Ishikawa (cell line): ENCODE measurements at regions not wholly inside any gene's neighbourhood (a gene's known extent, or its start where the extent isn't known, plus 50 kb on each side); places are given as distances from the start of the nearest gene placed in this dataset.

Source experiments
- CEBPB ChIP-seq: IDR thresholded peaks from 2 replicates; pipeline ENCODE4 v1.6.1; 2012
- CREB1 ChIP-seq: IDR thresholded peaks from 2 replicates; pipeline ENCODE4 v1.6.1; 2012; ENCODE audit warnings: low read depth
- EGR1 ChIP-seq: IDR thresholded peaks from 2 replicates; pipeline ENCODE4 v1.6.1; 2012
- EP300 ChIP-seq: IDR thresholded peaks from 2 replicates; pipeline ENCODE4 v1.6.1; 2012; ENCODE audit warnings: borderline replicate concordance
- FOXM1 ChIP-seq: IDR thresholded peaks from 2 replicates; pipeline ENCODE4 v1.6.1; 2012; ENCODE audit warnings: low read depth, borderline replicate concordance
- NFIC ChIP-seq: IDR thresholded peaks from 2 replicates; pipeline ENCODE4 v1.6.1; 2012
- RAD21 ChIP-seq: IDR thresholded peaks from 2 replicates; pipeline ENCODE4 v1.6.1; 2012; ENCODE audit warnings: low read depth
- TAF1 ChIP-seq: IDR thresholded peaks from 2 replicates; pipeline ENCODE4 v1.6.1; 2012; ENCODE audit warnings: low read depth, mild to moderate bottlenecking
- TCF12 ChIP-seq: IDR thresholded peaks from 2 replicates; pipeline ENCODE4 v1.6.1; 2012; ENCODE audit warnings: low read depth
- TEAD4 ChIP-seq: IDR thresholded peaks from 2 replicates; pipeline ENCODE4 v1.6.1; 2012
- YY1 ChIP-seq: IDR thresholded peaks from 2 replicates; pipeline ENCODE4 v1.6.1; 2012; ENCODE audit warnings: low read depth
- ZBTB7A ChIP-seq: IDR thresholded peaks from 2 replicates; pipeline ENCODE4 v1.6.1; 2012; ENCODE audit warnings: low read depth
- TF ChIP-seq, protein P1 (sequence below): IDR thresholded peaks from 2 replicates; pipeline ENCODE4 v1.6.1; 2012; ENCODE audit warnings: low read depth, mild to moderate bottlenecking
- TF ChIP-seq, protein P2 (sequence below): IDR thresholded peaks from 2 replicates; pipeline ENCODE4 v1.6.1; 2012
- TF ChIP-seq, protein P3 (sequence below): IDR thresholded peaks from 2 replicates; pipeline ENCODE4 v1.6.1; 2012

DNA sequence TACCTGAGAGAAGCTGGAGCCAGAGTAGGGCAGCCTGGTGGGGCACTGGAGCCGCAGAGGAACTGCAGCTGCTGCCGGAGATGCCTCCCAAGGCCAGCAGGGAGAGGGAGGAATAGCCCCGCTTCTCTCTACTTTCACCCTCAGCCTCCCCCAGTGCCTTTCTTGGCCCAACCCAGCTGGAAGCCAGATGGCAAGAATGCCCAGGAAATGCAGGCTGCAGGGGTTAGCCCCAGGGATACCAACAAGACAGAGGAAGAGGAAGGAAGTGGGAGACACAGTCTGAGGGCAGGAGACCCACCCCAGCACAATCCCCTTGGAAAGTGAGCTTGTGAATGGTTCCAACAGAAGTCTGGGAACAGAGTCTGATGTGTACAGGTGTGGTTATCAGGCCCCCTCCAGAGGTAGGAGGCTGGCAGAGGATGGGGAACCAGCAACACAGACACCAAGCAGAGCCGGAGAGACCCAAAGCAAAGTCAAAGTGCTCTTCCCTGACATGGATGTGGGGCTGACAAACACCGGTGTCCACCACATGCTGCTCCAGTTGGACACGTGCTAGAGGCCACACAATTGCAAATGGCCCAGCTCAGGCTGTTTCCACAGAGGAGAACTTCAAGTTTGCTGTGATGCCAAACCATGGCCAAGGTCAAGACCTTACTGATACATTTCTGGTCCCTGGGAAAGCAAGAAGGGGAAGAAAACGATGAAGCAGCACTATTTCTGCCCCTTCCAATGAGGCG, 418.8 kb upstream of the PROK2 start:
- TF ChIP-seq YY1 (no peak), CREB1 (no peak), NFIC (no peak)

DNA sequence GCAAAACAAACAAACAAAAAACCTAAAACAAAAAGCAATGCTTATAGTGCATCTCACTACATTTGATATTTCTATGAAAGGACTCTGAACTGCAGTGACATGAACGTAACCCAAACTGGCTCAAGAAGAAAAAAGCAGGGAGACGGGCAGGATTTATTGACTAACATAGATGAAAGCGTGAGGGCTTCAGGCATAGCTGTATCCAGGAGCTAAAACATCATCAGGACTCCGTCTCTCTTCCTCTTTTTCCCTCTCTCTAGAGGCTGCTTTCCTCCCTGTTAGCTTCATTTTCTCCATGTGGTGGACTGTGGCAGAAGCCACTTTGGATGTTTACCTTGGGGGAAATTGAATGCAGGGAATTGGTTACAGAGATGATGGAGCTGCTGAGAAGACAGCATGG, 418.2 kb upstream of the PROK2 start:
- no peak for TF ChIP-seq EP300
- TF ChIP-seq TEAD4: no peak
- TF ChIP-seq, protein P1, sequence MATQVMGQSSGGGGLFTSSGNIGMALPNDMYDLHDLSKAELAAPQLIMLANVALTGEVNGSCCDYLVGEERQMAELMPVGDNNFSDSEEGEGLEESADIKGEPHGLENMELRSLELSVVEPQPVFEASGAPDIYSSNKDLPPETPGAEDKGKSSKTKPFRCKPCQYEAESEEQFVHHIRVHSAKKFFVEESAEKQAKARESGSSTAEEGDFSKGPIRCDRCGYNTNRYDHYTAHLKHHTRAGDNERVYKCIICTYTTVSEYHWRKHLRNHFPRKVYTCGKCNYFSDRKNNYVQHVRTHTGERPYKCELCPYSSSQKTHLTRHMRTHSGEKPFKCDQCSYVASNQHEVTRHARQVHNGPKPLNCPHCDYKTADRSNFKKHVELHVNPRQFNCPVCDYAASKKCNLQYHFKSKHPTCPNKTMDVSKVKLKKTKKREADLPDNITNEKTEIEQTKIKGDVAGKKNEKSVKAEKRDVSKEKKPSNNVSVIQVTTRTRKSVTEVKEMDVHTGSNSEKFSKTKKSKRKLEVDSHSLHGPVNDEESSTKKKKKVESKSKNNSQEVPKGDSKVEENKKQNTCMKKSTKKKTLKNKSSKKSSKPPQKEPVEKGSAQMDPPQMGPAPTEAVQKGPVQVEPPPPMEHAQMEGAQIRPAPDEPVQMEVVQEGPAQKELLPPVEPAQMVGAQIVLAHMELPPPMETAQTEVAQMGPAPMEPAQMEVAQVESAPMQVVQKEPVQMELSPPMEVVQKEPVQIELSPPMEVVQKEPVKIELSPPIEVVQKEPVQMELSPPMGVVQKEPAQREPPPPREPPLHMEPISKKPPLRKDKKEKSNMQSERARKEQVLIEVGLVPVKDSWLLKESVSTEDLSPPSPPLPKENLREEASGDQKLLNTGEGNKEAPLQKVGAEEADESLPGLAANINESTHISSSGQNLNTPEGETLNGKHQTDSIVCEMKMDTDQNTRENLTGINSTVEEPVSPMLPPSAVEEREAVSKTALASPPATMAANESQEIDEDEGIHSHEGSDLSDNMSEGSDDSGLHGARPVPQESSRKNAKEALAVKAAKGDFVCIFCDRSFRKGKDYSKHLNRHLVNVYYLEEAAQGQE: no peak
- TF ChIP-seq YY1: no peak
- no peak for TF ChIP-seq FOXM1
- TF ChIP-seq, protein P2, sequence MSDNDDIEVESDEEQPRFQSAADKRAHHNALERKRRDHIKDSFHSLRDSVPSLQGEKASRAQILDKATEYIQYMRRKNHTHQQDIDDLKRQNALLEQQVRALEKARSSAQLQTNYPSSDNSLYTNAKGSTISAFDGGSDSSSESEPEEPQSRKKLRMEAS: no peak
- no peak for TF ChIP-seq ZBTB7A
- no peak for TF ChIP-seq CEBPB
- no peak for TF ChIP-seq CREB1
- no peak for TF ChIP-seq NFIC
- no peak for TF ChIP-seq RAD21
- no peak for TF ChIP-seq TCF12
- no peak for TF ChIP-seq TAF1
- TF ChIP-seq EGR1: no peak
- TF ChIP-seq, protein P3, sequence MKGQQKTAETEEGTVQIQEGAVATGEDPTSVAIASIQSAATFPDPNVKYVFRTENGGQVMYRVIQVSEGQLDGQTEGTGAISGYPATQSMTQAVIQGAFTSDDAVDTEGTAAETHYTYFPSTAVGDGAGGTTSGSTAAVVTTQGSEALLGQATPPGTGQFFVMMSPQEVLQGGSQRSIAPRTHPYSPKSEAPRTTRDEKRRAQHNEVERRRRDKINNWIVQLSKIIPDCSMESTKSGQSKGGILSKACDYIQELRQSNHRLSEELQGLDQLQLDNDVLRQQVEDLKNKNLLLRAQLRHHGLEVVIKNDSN: no peak

DNA sequence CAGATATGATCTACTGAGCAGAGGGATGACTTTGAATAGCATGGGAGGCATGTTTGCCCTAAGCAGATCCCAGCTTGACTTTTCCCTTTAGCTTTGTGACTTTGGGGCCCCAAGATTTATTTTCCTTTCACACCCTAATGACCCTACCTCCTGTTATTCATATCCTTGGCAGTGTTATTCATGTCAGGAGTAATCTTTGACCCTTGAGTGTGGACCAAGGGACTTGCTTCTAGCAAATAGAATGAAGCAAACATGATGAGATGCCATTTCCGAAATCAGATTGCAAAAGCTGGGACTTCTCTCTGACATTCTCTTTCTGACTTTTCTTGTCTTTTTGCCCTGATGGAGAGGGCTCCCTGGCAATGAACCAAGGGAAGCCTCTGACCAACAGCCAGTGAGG, 415.4 kb upstream of the PROK2 start:
- TF ChIP-seq ZBTB7A (no peak), CEBPB (no peak), TCF12 (no peak), EP300 (no peak), CREB1 (no peak), NFIC (no peak), EGR1 (no peak), YY1 (no peak), TAF1 (no peak), RAD21 (no peak), FOXM1 (no peak)
- TF ChIP-seq, protein P1: no peak
- TF ChIP-seq, protein P2: no peak

DNA sequence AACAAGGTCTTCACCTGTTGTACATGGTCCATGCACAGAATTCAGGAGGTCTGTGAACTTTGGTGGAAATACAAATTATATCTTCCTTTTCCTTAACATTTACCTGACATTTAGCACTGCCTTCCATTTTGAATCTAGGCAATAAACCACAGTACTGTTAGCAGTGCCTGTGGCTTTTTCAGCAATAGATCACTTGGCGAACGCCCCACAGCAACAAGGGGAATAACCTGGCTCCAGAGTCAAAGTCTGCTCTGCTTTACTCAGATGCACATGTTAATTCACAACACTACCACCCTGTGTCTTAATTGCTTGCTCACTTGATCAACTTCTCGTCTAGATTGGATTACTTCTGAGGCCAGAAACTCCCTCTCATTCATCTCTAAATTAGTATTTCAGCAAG, 414.6 kb upstream of the PROK2 start:
- no peak for TF ChIP-seq TEAD4
- TF ChIP-seq EGR1: no peak
- TF ChIP-seq EP300: no peak

DNA sequence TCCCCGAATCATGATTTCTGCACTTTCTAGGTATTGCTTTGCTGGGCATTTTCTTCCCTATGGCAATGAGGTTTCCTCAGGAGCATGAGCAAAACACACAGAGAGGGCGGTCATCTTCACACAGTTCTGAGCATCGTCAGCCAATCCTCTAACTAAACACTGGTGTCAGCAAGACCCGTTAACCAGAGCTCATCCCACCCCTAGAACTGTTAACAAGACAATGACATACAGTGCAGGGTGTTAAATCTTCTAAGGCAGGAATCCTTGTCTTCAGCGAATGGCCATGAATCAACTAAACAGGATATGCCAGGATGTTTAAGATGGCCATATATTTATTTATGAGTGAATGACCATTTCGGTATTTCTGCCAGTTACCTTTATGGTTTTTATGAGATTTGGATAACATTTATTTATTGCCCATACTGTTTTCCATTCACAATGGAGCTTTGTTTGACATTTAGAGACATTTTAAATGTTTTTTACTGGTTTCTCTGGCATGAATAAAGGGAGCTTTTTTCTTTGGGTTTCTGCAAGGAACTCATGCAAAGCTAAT, 411.5 kb upstream of the PROK2 start:
- TF ChIP-seq CREB1: no peak
- TF ChIP-seq CEBPB: no peak
- no peak for TF ChIP-seq TCF12
- TF ChIP-seq, protein P2: no peak
- TF ChIP-seq ZBTB7A: no peak
- TF ChIP-seq FOXM1: no peak
- TF ChIP-seq, protein P3: no peak

DNA sequence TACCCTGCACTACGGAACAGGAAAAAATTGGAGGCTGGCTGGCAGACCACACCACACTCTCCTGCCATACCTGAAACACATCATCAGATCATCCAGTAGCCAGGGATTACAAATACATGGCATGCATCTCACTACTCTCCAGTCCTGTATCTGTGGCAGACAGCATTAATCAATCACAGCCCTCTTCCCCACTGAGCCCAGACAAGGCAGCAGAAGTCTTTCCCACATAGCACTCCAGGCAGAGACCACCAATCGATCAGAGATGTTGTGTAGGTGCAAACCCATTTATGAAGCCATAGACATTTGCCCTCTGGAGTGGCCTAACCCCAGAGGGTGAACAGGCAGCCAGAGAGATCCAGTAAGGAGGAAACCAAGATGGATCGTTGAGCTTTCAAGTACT, 410.9 kb upstream of the PROK2 start:
- TF ChIP-seq RAD21: no peak
- no peak for TF ChIP-seq TEAD4
- TF ChIP-seq CREB1: no peak
